ENCODE measurements at regions not wholly inside any gene's neighbourhood (a gene's known extent, or its start where the extent isn't known, plus 50 kb on each side); places are given as distances from the start of the nearest gene placed in this dataset.

- H3K27ac Mint-ChIP-seq: no peak overlapping the region
- CTCF ChIA-PET: no interaction called here
- no peaks in the 10 kb centered on the region for H3K9me3 Mint-ChIP-seq
- H3K4me1 Mint-ChIP-seq: no peaks in the 10 kb centered on the region
- H3K4me3 Mint-ChIP-seq: no peak overlapping the region
- POLR2A ChIA-PET: no interaction called here
- no peaks in the 10 kb centered on the region for H3K36me3 Mint-ChIP-seq (ENCODE audit: low read depth)
- H3K27me3 Mint-ChIP-seq: no peaks in the 10 kb centered on the region
- DNase-seq: no peak
These were observed 172.9 kb downstream of the DEPDC1B start for GRCh38 chr5:60527072-60527471.

DNA sequence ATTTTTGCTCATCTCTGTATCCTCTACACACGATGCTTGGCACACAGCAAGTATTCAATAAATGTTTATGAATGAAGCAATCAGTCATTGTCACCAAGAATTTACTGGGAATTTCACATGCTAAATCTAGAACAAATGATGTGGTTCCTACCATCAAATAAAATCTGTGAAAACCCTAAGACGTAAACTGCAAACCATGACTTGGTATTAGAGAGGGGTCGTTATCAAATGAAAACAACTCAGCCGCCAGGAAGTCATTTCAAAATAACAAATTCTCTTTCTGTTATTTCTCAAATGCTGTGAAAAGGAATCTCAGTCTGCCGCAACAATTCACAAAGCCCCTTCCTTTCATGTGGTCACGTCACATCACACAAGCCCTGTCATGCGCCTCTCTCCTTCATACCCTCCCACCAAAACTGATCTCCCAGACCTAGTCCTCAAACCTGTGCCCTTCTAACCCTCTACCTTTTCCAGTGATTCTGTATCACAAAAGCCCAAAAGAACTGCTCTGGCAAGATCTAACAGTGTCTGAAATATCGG is 173.6 kb downstream of the DEPDC1B start:
- DNase-seq: no peak
- H3K36me3 Mint-ChIP-seq (ENCODE audit: low read depth): no peaks in the 10 kb centered on the region
- H3K9me3 Mint-ChIP-seq: no peaks in the 10 kb centered on the region
- CTCF ChIA-PET: no interaction called here
- H3K4me3 Mint-ChIP-seq: no peak overlapping the region
- POLR2A ChIA-PET: no interaction called here
- no peaks in the 10 kb centered on the region for H3K27me3 Mint-ChIP-seq
- H3K4me1 Mint-ChIP-seq: no peaks in the 10 kb centered on the region
- no peak overlapping the region for H3K27ac Mint-ChIP-seq

- ChIA-PET CTCF (no interaction called here), POLR2A (no interaction called here)
- no peaks in the 10 kb centered on the region for H3K36me3 Mint-ChIP-seq (ENCODE audit: low read depth)
- peaks cover 1% of the 10 kb centered on the region for H3K27me3 Mint-ChIP-seq
- H3K4me3 Mint-ChIP-seq: no peak overlapping the region
- H3K4me1 Mint-ChIP-seq: no peaks in the 10 kb centered on the region
- H3K9me3 Mint-ChIP-seq: no peaks in the 10 kb centered on the region
- no peak for DNase-seq
- H3K27ac Mint-ChIP-seq: no peak overlapping the region
These were observed 177.6 kb downstream of the DEPDC1B start for GRCh38 chr5:60522292-60522905.

- no peak overlapping the region for H3K4me3 Mint-ChIP-seq
- H3K36me3 Mint-ChIP-seq (ENCODE audit: low read depth): no peaks in the 10 kb centered on the region
- no peak overlapping the region for H3K27ac Mint-ChIP-seq
- no peak for DNase-seq
- H3K9me3 Mint-ChIP-seq: no peaks in the 10 kb centered on the region
- ChIA-PET POLR2A (no interaction called here), CTCF (no interaction called here)
- H3K4me1 Mint-ChIP-seq: no peaks in the 10 kb centered on the region
- peaks cover 1% of the 10 kb centered on the region for H3K27me3 Mint-ChIP-seq
These were observed 178.3 kb downstream of the DEPDC1B start for GRCh38 chr5:60521376-60522291.

- CTCF ChIA-PET: no interaction called here
- peaks cover 1% of the 10 kb centered on the region for H3K27me3 Mint-ChIP-seq
- no peaks in the 10 kb centered on the region for H3K9me3 Mint-ChIP-seq
- H3K4me3 Mint-ChIP-seq: no peak overlapping the region
- H3K4me1 Mint-ChIP-seq: no peaks in the 10 kb centered on the region
- no peak for DNase-seq
- H3K27ac Mint-ChIP-seq: no peak overlapping the region
- POLR2A ChIA-PET: no interaction called here
- H3K36me3 Mint-ChIP-seq (ENCODE audit: low read depth): no peaks in the 10 kb centered on the region
These were observed 179.3 kb downstream of the DEPDC1B start for GRCh38 chr5:60520451-60521227.

DNA sequence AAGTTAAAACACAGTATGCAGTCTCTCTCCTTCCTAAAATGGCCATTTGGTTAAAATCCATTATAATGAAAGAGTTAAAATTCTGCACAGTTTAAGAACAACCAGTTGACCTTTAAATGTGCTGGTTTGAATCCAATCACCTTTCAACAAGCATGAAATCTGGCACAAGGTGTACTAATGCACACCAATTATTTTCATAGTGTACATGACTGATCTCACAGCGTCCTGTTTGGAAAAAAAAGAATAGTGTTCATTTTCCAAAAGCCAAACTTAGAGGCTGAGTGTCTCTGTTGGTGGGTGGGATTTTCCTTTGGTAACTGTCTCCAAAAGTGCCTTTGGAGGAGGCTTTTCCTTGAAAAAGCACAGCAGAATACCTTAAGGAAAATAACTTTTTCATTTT is 180.6 kb downstream of the DEPDC1B start:
- Mint-ChIP-seq H3K4me3 (no peak overlapping the region), H3K9me3 (no peaks in the 10 kb centered on the region), H3K36me3 (ENCODE audit: low read depth) (no peaks in the 10 kb centered on the region), H3K27me3 (peaks cover 1% of the 10 kb centered on the region), H3K27ac (no peak overlapping the region), H3K4me1 (no peaks in the 10 kb centered on the region)
- no peak for DNase-seq
- ChIA-PET POLR2A (no interaction called here), CTCF (no interaction called here)

- Mint-ChIP-seq H3K4me1 (no peaks in the 10 kb centered on the region), H3K4me3 (no peak overlapping the region), H3K9me3 (no peaks in the 10 kb centered on the region), H3K36me3 (ENCODE audit: low read depth) (no peaks in the 10 kb centered on the region), H3K27me3 (peaks cover 1% of the 10 kb centered on the region), H3K27ac (no peak overlapping the region)
- ChIA-PET CTCF (no interaction called here), POLR2A (no interaction called here)
- no peak for DNase-seq
These were observed 182.1 kb downstream of the DEPDC1B start for GRCh38 chr5:60517850-60518249.

- POLR2A ChIA-PET: no interaction called here
- peaks cover 1% of the 10 kb centered on the region for H3K27me3 Mint-ChIP-seq
- H3K27ac Mint-ChIP-seq: no peak overlapping the region
- no peaks in the 10 kb centered on the region for H3K4me1 Mint-ChIP-seq
- H3K4me3 Mint-ChIP-seq: no peak overlapping the region
- CTCF ChIA-PET: no interaction called here
- H3K36me3 Mint-ChIP-seq (ENCODE audit: low read depth): no peaks in the 10 kb centered on the region
- no peaks in the 10 kb centered on the region for H3K9me3 Mint-ChIP-seq
- DNase-seq: no peak
These were observed 182.8 kb downstream of the DEPDC1B start for GRCh38 chr5:60517094-60517694.

DNA sequence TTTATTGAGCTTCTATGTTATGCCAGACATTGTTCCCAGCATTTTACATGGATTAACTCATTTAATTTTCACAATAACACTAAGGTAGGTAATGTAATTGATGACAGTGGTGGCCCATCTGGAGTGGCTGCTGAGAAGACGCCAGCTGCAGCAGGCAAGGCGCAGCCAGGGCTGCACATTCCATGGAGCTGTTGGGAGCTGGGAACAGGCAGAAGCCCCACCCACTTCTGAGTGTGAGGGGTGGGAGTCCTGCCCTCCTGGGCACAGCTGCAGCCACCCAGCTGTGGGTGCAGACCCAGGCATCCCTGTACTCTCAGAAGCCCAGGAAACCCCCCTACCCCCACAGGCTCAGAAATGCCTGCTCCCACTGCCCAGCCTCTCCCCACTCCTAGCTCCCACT is 183.3 kb downstream of the DEPDC1B start:
- ChIA-PET CTCF (no interaction called here), POLR2A (no interaction called here)
- Mint-ChIP-seq H3K4me1 (no peaks in the 10 kb centered on the region), H3K27me3 (peaks cover 1% of the 10 kb centered on the region), H3K36me3 (ENCODE audit: low read depth) (no peaks in the 10 kb centered on the region), H3K27ac (no peak overlapping the region), H3K4me3 (no peak overlapping the region), H3K9me3 (no peaks in the 10 kb centered on the region)
- no peak for DNase-seq

DNA sequence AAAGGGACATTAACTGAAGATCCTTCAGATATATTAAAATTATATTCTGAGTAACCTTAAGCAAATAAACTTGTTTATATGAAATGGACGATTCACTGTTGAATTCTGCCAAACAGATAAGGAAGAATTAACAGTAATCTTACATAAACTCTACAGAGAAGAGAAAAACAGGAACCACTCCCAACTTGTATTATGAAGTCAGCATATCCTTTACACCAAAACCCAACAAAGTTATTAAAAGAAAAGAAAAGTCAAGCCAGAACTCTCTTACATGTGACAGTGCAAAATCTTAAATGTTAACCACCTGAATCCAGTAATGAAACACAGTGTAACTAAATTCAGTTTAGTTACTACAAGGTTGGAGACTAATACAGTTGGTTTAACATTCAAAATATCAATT is 185.8 kb downstream of the DEPDC1B start:
- ChIA-PET POLR2A (no interaction called here), CTCF (no interaction called here)
- no peaks in the 10 kb centered on the region for H3K27me3 Mint-ChIP-seq
- DNase-seq: no peak
- H3K4me1 Mint-ChIP-seq: no peaks in the 10 kb centered on the region
- H3K36me3 Mint-ChIP-seq (ENCODE audit: low read depth): no peaks in the 10 kb centered on the region
- H3K4me3 Mint-ChIP-seq: no peak overlapping the region
- H3K27ac Mint-ChIP-seq: no peak overlapping the region
- H3K9me3 Mint-ChIP-seq: no peaks in the 10 kb centered on the region

DNA sequence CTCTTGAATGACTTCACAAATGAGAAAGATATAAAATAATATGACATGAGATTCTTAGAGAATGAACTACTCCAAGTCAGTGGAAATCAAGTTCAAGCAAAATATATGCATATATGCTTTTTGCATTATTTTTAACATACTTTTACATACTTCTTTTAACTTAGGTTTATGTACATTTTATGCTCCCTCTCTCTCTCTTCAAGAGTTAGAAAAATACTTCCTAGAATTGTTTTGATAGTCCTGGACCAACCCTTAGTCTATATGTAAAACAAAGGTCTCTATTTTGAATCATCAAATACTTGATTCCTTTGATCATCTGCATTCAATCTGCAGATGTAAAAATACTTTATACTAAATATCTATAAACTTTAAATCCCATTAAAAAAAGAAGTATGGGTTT is 187.8 kb downstream of the DEPDC1B start:
- Mint-ChIP-seq H3K9me3 (no peaks in the 10 kb centered on the region), H3K36me3 (ENCODE audit: low read depth) (no peaks in the 10 kb centered on the region), H3K27me3 (no peaks in the 10 kb centered on the region), H3K4me3 (no peak overlapping the region), H3K4me1 (no peaks in the 10 kb centered on the region), H3K27ac (no peak overlapping the region)
- DNase-seq: no peak
- ChIA-PET POLR2A (no interaction called here), CTCF (no interaction called here)

- CTCF ChIA-PET: no interaction called here
- no peak overlapping the region for H3K27ac Mint-ChIP-seq
- POLR2A ChIA-PET: no interaction called here
- H3K4me3 Mint-ChIP-seq: no peak overlapping the region
- no peaks in the 10 kb centered on the region for H3K36me3 Mint-ChIP-seq (ENCODE audit: low read depth)
- no peak for DNase-seq
- no peaks in the 10 kb centered on the region for H3K9me3 Mint-ChIP-seq
- no peaks in the 10 kb centered on the region for H3K4me1 Mint-ChIP-seq
- no peaks in the 10 kb centered on the region for H3K27me3 Mint-ChIP-seq
These were observed 189.3 kb downstream of the DEPDC1B start for GRCh38 chr5:60510663-60511062.

DNA sequence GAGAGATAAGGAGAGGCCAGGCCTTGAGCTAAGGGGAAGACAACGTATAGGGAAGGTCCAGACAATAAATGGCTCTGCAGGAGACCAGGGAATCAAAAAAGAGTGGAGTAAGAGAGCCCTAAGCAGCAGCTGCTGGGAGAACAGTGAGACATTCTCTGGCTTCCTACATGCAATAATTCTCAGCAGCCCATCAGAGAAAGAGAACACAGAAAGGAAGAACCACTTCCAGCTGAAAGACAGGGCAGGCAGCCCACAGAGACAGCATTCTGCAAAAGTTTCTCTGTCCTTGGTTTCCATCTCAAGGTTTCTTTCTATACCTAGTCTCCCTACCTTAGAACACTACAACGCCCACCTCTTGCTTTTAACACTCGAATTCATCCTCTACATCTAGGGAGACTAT is 189.9 kb downstream of the DEPDC1B start:
- POLR2A ChIA-PET: no interaction called here
- Mint-ChIP-seq H3K27me3 (no peaks in the 10 kb centered on the region), H3K36me3 (ENCODE audit: low read depth) (no peaks in the 10 kb centered on the region), H3K4me3 (no peak overlapping the region), H3K9me3 (no peaks in the 10 kb centered on the region), H3K27ac (no peak overlapping the region), H3K4me1 (no peaks in the 10 kb centered on the region)
- DNase-seq: no peak
- CTCF ChIA-PET: no interaction called here

All from activated CD4-positive, alpha-beta memory T cell treated with anti-CD3 and anti-CD28 coated beads, Interleukin-2, amount 10 ng/mL, durations not matched to agents 7 days and 5 days (primary cell).